Activated naive CD8-positive, alpha-beta T cell treated with anti-CD3 and anti-CD28 coated beads for 36 hours (primary cell): ENCODE measurements at regions not wholly inside any gene's neighbourhood (a gene's known extent, or its start where the extent isn't known, plus 50 kb on each side); places are given as distances from the start of the nearest gene placed in this dataset.
"Not testable (repeated sequence)": the region's sequence is repeated elsewhere in the genome, so short reads cannot be mapped to it uniquely, and the experiment has no call there.

Experiments
- DNase-seq: peaks from one replicate; pipeline ENCODE4 v3.0.0; 2021
- H3K27ac Mint-ChIP-seq: one replicate; pipeline ENCODE4 v1.8.0; 2022; ENCODE audit warnings: mild to moderate bottlenecking, moderate library complexity, mixed read lengths
- H3K27me3 Mint-ChIP-seq: one replicate; pipeline ENCODE4 v1.8.0; 2022; ENCODE audit warnings: mild to moderate bottlenecking, mixed read lengths
- H3K36me3 Mint-ChIP-seq: one replicate; pipeline ENCODE4 v1.8.0; 2021; ENCODE audit warnings: mild to moderate bottlenecking, mixed read lengths
- H3K4me1 Mint-ChIP-seq: one replicate; pipeline ENCODE4 v1.8.0; 2021; ENCODE audit warnings: mixed read lengths
- H3K4me3 Mint-ChIP-seq: one replicate; pipeline ENCODE4 v1.8.0; 2022; ENCODE audit warnings: mild to moderate bottlenecking, moderate library complexity, mixed read lengths
- H3K9me3 Mint-ChIP-seq: one replicate; pipeline ENCODE4 v1.8.0; 2022; ENCODE audit warnings: mixed read lengths

DNA sequence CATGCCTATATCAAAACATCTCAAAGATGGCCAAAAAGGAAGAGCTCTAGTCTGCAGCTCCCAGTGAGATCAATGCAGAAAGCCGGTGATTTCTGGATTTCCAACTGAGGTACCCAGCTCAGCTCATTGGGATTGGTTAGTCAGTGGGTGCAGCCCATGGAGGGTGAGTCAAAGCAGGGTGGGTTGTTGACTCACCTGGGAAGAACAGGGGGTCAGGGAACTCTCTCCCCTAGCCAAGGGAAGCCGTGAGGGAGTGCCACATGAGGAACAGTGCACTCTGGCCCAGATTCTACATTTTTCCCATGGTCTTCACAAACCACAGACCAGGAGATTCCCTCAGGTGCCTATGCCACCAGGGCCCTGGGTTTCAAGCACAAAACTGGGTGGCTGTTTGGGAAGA is 57.3 kb upstream of the FGF16 start:
- H3K9me3 Mint-ChIP-seq: peaks cover 5% of the 10 kb centered on the region
- H3K36me3 Mint-ChIP-seq: no peaks in the 10 kb centered on the region
- no peaks in the 10 kb centered on the region for H3K4me1 Mint-ChIP-seq
- no peak for DNase-seq
- H3K4me3 Mint-ChIP-seq: no peak overlapping the region
- H3K27me3 Mint-ChIP-seq: peaks cover 12% of the 10 kb centered on the region
- no peak overlapping the region for H3K27ac Mint-ChIP-seq

DNA sequence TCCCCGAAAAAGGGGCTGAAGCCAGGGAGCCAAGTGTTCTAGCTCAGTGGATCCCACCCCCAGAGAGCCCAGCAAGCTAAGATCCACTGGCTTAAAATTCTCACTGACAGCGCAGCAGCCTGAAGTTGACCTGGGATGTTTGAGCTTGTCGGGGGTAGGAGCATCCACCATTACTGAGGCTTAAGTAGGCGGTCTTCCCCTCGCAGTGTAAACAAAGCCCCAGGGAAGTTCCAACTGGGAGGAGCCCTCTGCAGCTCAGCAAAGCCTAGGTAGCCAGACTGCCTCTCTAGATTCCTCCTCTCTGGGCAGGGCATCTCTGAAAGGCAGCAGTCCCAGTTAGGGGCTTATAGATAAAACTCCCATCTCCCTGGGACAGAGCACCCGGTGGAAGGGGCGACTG is 56.8 kb upstream of the FGF16 start:
- H3K4me1 Mint-ChIP-seq, H3K27me3 Mint-ChIP-seq, H3K27ac Mint-ChIP-seq, H3K36me3 Mint-ChIP-seq, H3K9me3 Mint-ChIP-seq, H3K4me3 Mint-ChIP-seq, DNase-seq: not testable (repeated sequence)

DNA sequence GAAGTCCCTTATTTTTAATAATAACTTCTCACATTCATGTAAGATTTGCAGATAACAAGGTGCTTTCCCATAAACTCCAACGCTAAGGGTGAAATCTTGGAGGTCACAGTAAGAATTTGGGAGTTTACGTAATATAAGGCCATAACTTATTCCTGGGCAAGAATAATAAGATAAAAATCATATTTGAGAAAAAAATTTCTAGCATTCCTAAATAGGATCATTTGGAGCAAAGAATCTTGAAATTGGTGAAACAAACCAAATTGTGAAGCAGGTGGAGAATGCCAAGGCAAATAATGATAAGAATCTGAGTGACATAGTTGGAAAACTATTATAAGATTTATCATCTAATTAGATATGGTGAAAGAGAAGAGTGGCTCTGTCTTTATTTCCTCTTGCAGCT is 50.4 kb upstream of the FGF16 start:
- no peaks in the 10 kb centered on the region for H3K4me1 Mint-ChIP-seq
- H3K4me3 Mint-ChIP-seq: no peak overlapping the region
- H3K27me3 Mint-ChIP-seq: no peaks in the 10 kb centered on the region
- H3K27ac Mint-ChIP-seq: no peak overlapping the region
- no peaks in the 10 kb centered on the region for H3K36me3 Mint-ChIP-seq
- peaks cover 3% of the 10 kb centered on the region for H3K9me3 Mint-ChIP-seq
- no peak for DNase-seq
